ENCODE measurements at regions not wholly inside any gene's neighbourhood (a gene's known extent, or its start where the extent isn't known, plus 50 kb on each side); places are given as distances from the start of the nearest gene placed in this dataset.

- no peaks in the 10 kb centered on the region for H3K4me1 ChIP-seq (ENCODE audit: control insufficient read depth, extremely low read depth, insufficient read depth, low read length)
- H4K20me1 ChIP-seq (replicated peaks; ENCODE audit: control insufficient read depth, extremely low read depth, insufficient read depth, low read length): no peaks in the 10 kb centered on the region
- H3K79me2 ChIP-seq (ENCODE audit: control insufficient read depth, insufficient read depth, low read length): no peaks in the 10 kb centered on the region
- no peak overlapping the region for H3K4me2 ChIP-seq (ENCODE audit: insufficient read depth, low read length)
- POLR2A ChIA-PET: no interaction called here
- H3K36me3 ChIP-seq (ENCODE audit: control insufficient read depth in 2 of 2, extremely low read depth in 1 of 2, insufficient read depth in 2 of 2, low read length in 2 of 2): no peaks in the 10 kb centered on the region
- intact Hi-C loops (cut with micrococcal nuclease) (no loop called here), dilution Hi-C loops (cut with MboI; ENCODE audit: extremely low pct_ligation_motif_present, low sequenced_read_pairs) (no loop called here)
- H3K4me3 ChIP-seq (replicated peaks in 1 of 3; ENCODE audit: insufficient read depth in 1 of 3, low read depth in 1 of 3, low read length in 3 of 3): no peak overlapping the region
- H3K27ac ChIP-seq (ENCODE audit: insufficient read depth, low read depth, low read length): no peak overlapping the region
- no peaks in the 10 kb centered on the region for H3K9me1 ChIP-seq (replicated peaks; ENCODE audit: control insufficient read depth, extremely low read depth, insufficient read depth, low read length)
- CTCF ChIA-PET: no interaction called here
- no peaks in the 10 kb centered on the region for H3K9me3 ChIP-seq (replicated peaks; ENCODE audit: control insufficient read depth, insufficient read depth, low read length)
- FAIRE-seq (no peak), DNase-seq (ENCODE audit: low read depth, low spot score) (no peak)
- TF ChIP-seq EZH2 (IDR thresholded peaks at IDR 0.05; ENCODE audit: borderline replicate concordance, low read depth, low read length, severe bottlenecking) (no peak), CTCF (IDR thresholded peaks at IDR 0.05; ENCODE audit: extremely low read depth in 1 of 2, insufficient read depth in 1 of 2, low read depth in 1 of 2, low read length in 2 of 2) (no peak), POLR2AphosphoS5 (IDR thresholded peaks at IDR 0.05; ENCODE audit: insufficient read depth, low read depth, low read length) (no peak), MAX (IDR thresholded peaks at IDR 0.05; ENCODE audit: insufficient read depth, insufficient read length) (no peak), JUN (IDR thresholded peaks at IDR 0.05; ENCODE audit: borderline replicate concordance, insufficient read depth, insufficient read length, low read depth) (no peak), MYC (IDR thresholded peaks at IDR 0.05; ENCODE audit: low read depth, low read length) (no peak), FOS (IDR thresholded peaks at IDR 0.05; ENCODE audit: borderline replicate concordance, insufficient read depth, low read length) (no peak), GATA2 (IDR thresholded peaks at IDR 0.05; ENCODE audit: insufficient read depth, insufficient read length, low read depth, low read length) (no peak), POLR2A (IDR thresholded peaks at IDR 0.05; ENCODE audit: low read depth, low read length) (no peak)
- BruUV-seq (replicated peaks): no TSS peak
- H3K27me3 ChIP-seq (ENCODE audit: control insufficient read depth in 2 of 2, insufficient read depth in 2 of 2, low read length in 2 of 2): no peaks in the 10 kb centered on the region
- H2AFZ ChIP-seq (ENCODE audit: low read depth, low read length): no peak overlapping the region
- H3K9ac ChIP-seq (replicated peaks; ENCODE audit: extremely low read depth, insufficient read depth, low read length): no peak overlapping the region
Observed at GRCh38 chr2:239689410-239689809, 288.6 kb upstream of the HDAC4 start.
